ENCODE measurements at regions not wholly inside any gene's neighbourhood (a gene's known extent, or its start where the extent isn't known, plus 50 kb on each side); places are given as distances from the start of the nearest gene placed in this dataset.

- no peak for TF ChIP-seq CTCF (IDR thresholded peaks at IDR 0.05)
- TF ChIP-seq POLR2A (IDR thresholded peaks at IDR 0.05) = no peak
These were observed 106.8 kb upstream of the IGF1R start for GRCh38 chr15:98541519-98541918.
